ENCODE measurements at regions not wholly inside any gene's neighbourhood (a gene's known extent, or its start where the extent isn't known, plus 50 kb on each side); places are given as distances from the start of the nearest gene placed in this dataset.

- TF ChIP-seq CTCF (IDR thresholded peaks at IDR 0.05): no peak
- TF ChIP-seq POLR2A (IDR thresholded peaks at IDR 0.05): no peak
Observed at GRCh38 chr16:86727632-86728031, 149.3 kb downstream of the FOXL1 start.
